MCF 10A (cell line): ENCODE measurements at regions not wholly inside any gene's neighbourhood (a gene's known extent, or its start where the extent isn't known, plus 50 kb on each side); places are given as distances from the start of the nearest gene placed in this dataset.

ENCODE experiments used
- BruUV-seq: library from RNA; stranded (reverse); fragments of 400-500 nt; replicated peaks from 2 replicates; lab custom pipeline; 2021; lab: Mats Ljungman, UMichigan
- CTCF ChIA-PET: fragments of 300-600 bp; sonication (Branson Sonifier 250); formaldehyde crosslinking; extraction: SDS; loops from one replicate; lab custom pipeline; 2021; ENCODE audit warnings: antibody characterized with exemption, inconsistent platforms; lab: Yijun Ruan, JAX
- POLR2A ChIA-PET: fragments of 300-600, 350-650 bp; sonication (Branson Sonifier 250); formaldehyde crosslinking; extraction: SDS; loops from one replicate; lab custom pipeline; 2020; ENCODE audit warnings: antibody characterized with exemption, inconsistent platforms; lab: Yijun Ruan, JAX
- DNase-seq: peaks from one replicate; pipeline ENCODE4 v3.0.0-alpha.2; 2018; ENCODE audit not compliant: unreplicated experiment
- H3K27ac Mint-ChIP-seq: one replicate; pipeline ENCODE4 v1.8.0; 2022; ENCODE audit warnings: mild to moderate bottlenecking, low read depth, mixed read lengths; ENCODE audit not compliant: unreplicated experiment
- H3K27me3 Mint-ChIP-seq: one replicate; pipeline ENCODE4 v1.8.0; 2022; ENCODE audit warnings: mixed read lengths; ENCODE audit not compliant: insufficient read depth, unreplicated experiment
- H3K36me3 Mint-ChIP-seq: one replicate; pipeline ENCODE4 v1.8.0; 2022; ENCODE audit warnings: mild to moderate bottlenecking, moderate library complexity, mixed read lengths; ENCODE audit not compliant: insufficient read depth, unreplicated experiment
- H3K4me1 Mint-ChIP-seq: one replicate; pipeline ENCODE4 v1.8.0; 2022; ENCODE audit warnings: mixed read lengths; ENCODE audit not compliant: insufficient read depth, unreplicated experiment
- H3K4me3 Mint-ChIP-seq: one replicate; pipeline ENCODE4 v1.8.0; 2022; ENCODE audit warnings: mild to moderate bottlenecking, moderate library complexity, mixed read lengths; ENCODE audit not compliant: unreplicated experiment
- H3K9me3 Mint-ChIP-seq: one replicate; pipeline ENCODE4 v1.8.0; 2022; ENCODE audit warnings: mixed read lengths; ENCODE audit not compliant: unreplicated experiment
- intact Hi-C: fragments of 100-400 bp; cut with micrococcal nuclease; formaldehyde crosslinking; loops from 2 replicates; pipeline ENCODE4 v1.14.1; 2022
- TF ChIP-seq, protein P1 (sequence below): fragments of 200-600 bp; IDR thresholded peaks from one replicate; pipeline ENCODE4 v1.8.0; 2022; ENCODE audit warnings: antibody characterized with exemption, mild to moderate bottlenecking; ENCODE audit not compliant: unreplicated experiment

DNA sequence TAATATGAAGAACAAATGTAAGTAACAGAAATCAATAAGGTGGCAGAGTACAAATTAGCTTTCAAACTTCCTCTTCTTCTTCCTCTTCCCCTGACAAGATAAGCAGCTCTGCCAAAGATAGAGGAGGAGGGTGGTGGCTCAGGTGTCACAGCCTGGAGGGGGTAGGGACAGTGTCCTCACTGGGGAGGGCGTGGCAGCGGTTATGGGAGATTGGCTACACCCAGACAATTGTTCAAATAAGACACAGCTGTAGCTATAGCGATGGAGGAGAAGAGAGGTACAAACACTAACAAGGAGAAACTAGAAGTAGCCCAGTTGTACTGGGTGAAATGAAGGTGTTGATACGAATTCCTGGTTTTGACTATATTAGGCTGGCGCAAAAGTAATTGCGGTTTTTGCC is 198.5 kb downstream of the TBXT start:
- intact Hi-C loops = no loop called here
- no peaks in the 10 kb centered on the region for H3K36me3 Mint-ChIP-seq

DNA sequence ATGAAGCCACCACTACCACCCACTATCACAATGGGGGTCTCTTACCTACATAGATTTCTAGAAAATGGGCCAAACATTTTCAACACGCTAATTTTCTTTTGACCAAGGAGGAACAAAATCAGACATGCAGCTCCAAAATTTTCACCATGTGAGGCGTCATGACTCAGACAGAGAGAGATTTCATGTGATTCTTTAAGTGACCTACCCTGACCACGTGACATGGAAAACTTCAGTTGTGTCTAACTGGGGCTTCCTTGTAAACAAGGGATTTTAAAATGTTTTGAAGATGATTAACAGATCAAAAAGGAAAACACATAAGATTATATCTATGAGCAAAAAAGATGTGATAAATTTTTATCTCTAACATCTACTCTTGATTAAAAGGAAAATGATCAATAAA is 199.2 kb downstream of the TBXT start:
- Mint-ChIP-seq H3K27ac (no peak overlapping the region), H3K9me3 (no peaks in the 10 kb centered on the region), H3K4me1 (peaks cover 17% of the 10 kb centered on the region), H3K27me3 (no peaks in the 10 kb centered on the region), H3K4me3 (no peak overlapping the region), H3K36me3 (no peaks in the 10 kb centered on the region)
- POLR2A ChIA-PET = interaction anchor here (0.6 to 1.2 kb wide), 3 partner anchors 13 to 37 kb away, joined by 3 read pairs; no protein-coding TSS in a partner anchor
- TF ChIP-seq, protein P1, sequence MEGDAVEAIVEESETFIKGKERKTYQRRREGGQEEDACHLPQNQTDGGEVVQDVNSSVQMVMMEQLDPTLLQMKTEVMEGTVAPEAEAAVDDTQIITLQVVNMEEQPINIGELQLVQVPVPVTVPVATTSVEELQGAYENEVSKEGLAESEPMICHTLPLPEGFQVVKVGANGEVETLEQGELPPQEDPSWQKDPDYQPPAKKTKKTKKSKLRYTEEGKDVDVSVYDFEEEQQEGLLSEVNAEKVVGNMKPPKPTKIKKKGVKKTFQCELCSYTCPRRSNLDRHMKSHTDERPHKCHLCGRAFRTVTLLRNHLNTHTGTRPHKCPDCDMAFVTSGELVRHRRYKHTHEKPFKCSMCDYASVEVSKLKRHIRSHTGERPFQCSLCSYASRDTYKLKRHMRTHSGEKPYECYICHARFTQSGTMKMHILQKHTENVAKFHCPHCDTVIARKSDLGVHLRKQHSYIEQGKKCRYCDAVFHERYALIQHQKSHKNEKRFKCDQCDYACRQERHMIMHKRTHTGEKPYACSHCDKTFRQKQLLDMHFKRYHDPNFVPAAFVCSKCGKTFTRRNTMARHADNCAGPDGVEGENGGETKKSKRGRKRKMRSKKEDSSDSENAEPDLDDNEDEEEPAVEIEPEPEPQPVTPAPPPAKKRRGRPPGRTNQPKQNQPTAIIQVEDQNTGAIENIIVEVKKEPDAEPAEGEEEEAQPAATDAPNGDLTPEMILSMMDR = no peak
- DNase-seq = no peak
- BruUV-seq = no TSS peak
- intact Hi-C loops = no loop called here
- CTCF ChIA-PET = interaction anchor here (0.9 kb wide), 1 partner anchor 22 kb away, joined by 3 read pairs; no protein-coding TSS in a partner anchor

More for the DNA sequence above, 198.5 kb downstream of the TBXT start:
- H3K27me3 Mint-ChIP-seq = no peaks in the 10 kb centered on the region
- ChIA-PET POLR2A (no interaction called here), CTCF (no interaction called here)
- TF ChIP-seq, protein P1 = no peak
- no peak for DNase-seq
- H3K9me3 Mint-ChIP-seq = no peaks in the 10 kb centered on the region
- BruUV-seq = no TSS peak
- no peak overlapping the region for H3K27ac Mint-ChIP-seq
- H3K4me1 Mint-ChIP-seq = peaks cover 17% of the 10 kb centered on the region
- no peak overlapping the region for H3K4me3 Mint-ChIP-seq

DNA sequence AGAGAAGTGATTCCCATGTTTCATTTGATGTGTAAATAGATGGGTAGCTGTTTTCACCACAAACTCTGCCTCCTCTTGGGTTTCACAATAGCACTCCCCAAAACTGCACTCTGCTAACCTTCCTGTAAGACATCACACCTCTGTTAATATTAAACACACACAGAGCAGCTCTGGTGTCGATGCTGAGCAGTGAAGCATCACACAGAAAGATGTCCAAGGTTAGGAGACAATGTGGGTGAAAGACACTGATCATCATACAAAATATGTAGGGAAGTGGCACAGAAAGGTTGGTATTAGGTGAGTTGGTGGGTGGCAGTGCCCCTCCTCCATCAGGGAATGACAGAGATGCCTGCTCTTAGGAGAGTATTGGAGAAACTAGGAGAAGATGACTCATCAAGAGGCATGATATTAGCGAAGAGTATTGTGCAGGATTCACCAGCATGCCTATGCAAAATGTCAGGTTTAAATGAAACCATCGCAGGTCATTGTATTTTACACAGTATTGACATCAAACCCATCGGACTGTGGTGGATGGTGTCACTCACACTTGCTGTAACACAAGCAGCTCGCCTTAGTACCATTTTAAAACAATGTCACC is 199.7 kb downstream of the TBXT start:
- DNase-seq = peak; percentile 43
- TF ChIP-seq, protein P1 = no peak
- Mint-ChIP-seq H3K36me3 (no peaks in the 10 kb centered on the region), H3K4me1 (peaks cover 17% of the 10 kb centered on the region), H3K4me3 (no peak overlapping the region), H3K27ac (no peak overlapping the region), H3K9me3 (no peaks in the 10 kb centered on the region), H3K27me3 (no peaks in the 10 kb centered on the region)
- ChIA-PET CTCF (interaction anchor here (0.9 kb wide), 1 partner anchor 23 kb away, joined by 3 read pairs; no protein-coding TSS in a partner anchor), POLR2A (interaction anchor here (0.6 to 1.2 kb wide), 3 partner anchors 13 to 38 kb away, joined by 3 read pairs; no protein-coding TSS in a partner anchor)
- intact Hi-C loops = no loop called here
- no TSS peak for BruUV-seq

DNA sequence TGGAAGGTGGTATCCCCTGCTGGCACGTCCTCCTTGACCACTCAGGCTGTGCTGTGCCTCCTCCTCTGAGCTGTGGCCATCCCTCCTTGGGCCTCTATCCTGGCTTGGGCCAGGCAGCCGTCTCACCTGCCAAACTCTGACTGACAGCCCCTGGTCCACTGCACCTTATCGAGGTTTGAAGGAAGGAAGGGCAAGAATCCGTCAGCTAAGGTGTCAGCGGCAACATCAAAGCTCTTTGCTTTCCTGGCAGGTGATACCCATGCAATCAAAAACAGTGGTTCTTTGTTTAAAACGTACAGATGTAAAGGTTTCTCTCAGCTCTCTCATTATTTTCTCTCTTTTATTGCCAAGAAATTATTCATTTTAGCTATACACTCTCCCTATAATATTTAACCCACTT is 203.9 kb downstream of the TBXT start:
- peaks cover 11% of the 10 kb centered on the region for H3K4me1 Mint-ChIP-seq
- BruUV-seq = no TSS peak
- intact Hi-C loops = no loop called here
- TF ChIP-seq, protein P1 = no peak
- H3K4me3 Mint-ChIP-seq = no peak overlapping the region
- ChIA-PET CTCF (no interaction called here), POLR2A (no interaction called here)
- peaks cover 9% of the 10 kb centered on the region for H3K9me3 Mint-ChIP-seq
- H3K27me3 Mint-ChIP-seq = no peaks in the 10 kb centered on the region
- no peak for DNase-seq
- no peaks in the 10 kb centered on the region for H3K36me3 Mint-ChIP-seq
- H3K27ac Mint-ChIP-seq = no peak overlapping the region
